ENCODE measurements at regions not wholly inside any gene's neighbourhood (a gene's known extent, or its start where the extent isn't known, plus 50 kb on each side); places are given as distances from the start of the nearest gene placed in this dataset.
A peak's percentile ranks its signal among the peaks of the same experiment; 100 is the strongest.

GRCh38 chr2:160989778-160990177 is 170.4 kb upstream of the TANK start:
- TF ChIP-seq CTCF (IDR thresholded peaks at IDR 0.05; ENCODE audit: low read depth, low read length, missing control alignments), result no peak
- DNase-seq, result no peak
- no peaks in the 10 kb centered on the region for H3K27me3 ChIP-seq (replicated peaks)
- H3K27ac ChIP-seq, result no peak overlapping the region
- no peaks in the 10 kb centered on the region for H3K36me3 ChIP-seq (replicated peaks)
- no peak overlapping the region for H3K4me3 ChIP-seq (ENCODE audit: low read depth, low read length)
- in situ Hi-C loops (cut with HindIII; ENCODE audit: low pct_ligation_motif_present, low sequenced_read_pairs), result no loop called here

DNA sequence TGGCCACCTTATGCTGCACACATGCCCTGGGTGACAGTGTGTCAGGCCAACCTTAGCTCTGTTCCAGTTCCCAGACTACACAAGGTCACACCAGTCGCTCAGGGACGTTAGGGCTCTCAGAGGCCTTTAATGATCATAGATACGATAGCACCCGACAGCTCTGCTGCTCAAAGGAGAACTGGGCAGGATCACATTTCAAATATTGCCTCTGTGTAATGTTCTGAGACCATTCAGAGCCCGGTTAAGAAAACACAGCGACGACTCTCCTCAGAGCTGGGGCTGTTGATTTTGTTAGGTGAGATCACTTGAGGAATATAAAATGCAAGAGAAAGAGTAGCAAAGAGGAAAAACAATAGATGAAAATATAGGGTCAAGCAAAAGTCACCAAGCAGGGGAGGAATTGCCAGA is 166.6 kb upstream of the TANK start:
- in situ Hi-C loops (cut with HindIII; ENCODE audit: low pct_ligation_motif_present, low sequenced_read_pairs), result no loop called here
- Histone ChIP-seq H3K27me3 (replicated peaks) (no peaks in the 10 kb centered on the region), H3K4me3 (ENCODE audit: low read depth, low read length) (no peak overlapping the region), H3K27ac (no peak overlapping the region), H3K36me3 (replicated peaks) (no peaks in the 10 kb centered on the region)
- peak; percentile 21 for DNase-seq
- no peak for TF ChIP-seq CTCF (IDR thresholded peaks at IDR 0.05; ENCODE audit: low read depth, low read length, missing control alignments)

GRCh38 chr2:160994141-160995002 is 165.9 kb upstream of the TANK start:
- Histone ChIP-seq H3K4me3 (ENCODE audit: low read depth, low read length) (no peak overlapping the region), H3K27me3 (replicated peaks) (no peaks in the 10 kb centered on the region), H3K36me3 (replicated peaks) (no peaks in the 10 kb centered on the region), H3K27ac (peak overlapping the region; percentile 26)
- in situ Hi-C loops (cut with HindIII; ENCODE audit: low pct_ligation_motif_present, low sequenced_read_pairs), result no loop called here
- peak; percentile 78 for TF ChIP-seq CTCF (IDR thresholded peaks at IDR 0.05; ENCODE audit: low read depth, low read length, missing control alignments)
- peak; percentile 90 for DNase-seq

GRCh38 chr2:160996584-160996983 is 163.6 kb upstream of the TANK start:
- TF ChIP-seq CTCF (IDR thresholded peaks at IDR 0.05; ENCODE audit: low read depth, low read length, missing control alignments), result no peak
- no peak for DNase-seq
- Histone ChIP-seq H3K4me3 (ENCODE audit: low read depth, low read length) (no peak overlapping the region), H3K36me3 (replicated peaks) (no peaks in the 10 kb centered on the region), H3K27ac (no peak overlapping the region), H3K27me3 (replicated peaks) (no peaks in the 10 kb centered on the region)
- in situ Hi-C loops (cut with HindIII; ENCODE audit: low pct_ligation_motif_present, low sequenced_read_pairs), result no loop called here

GRCh38 chr2:161004379-161004778 is 155.8 kb upstream of the TANK start:
- Histone ChIP-seq H3K36me3 (replicated peaks) (no peaks in the 10 kb centered on the region), H3K4me3 (ENCODE audit: low read depth, low read length) (no peak overlapping the region), H3K27ac (no peak overlapping the region), H3K27me3 (replicated peaks) (no peaks in the 10 kb centered on the region)
- peak; percentile 15 for DNase-seq
- in situ Hi-C loops (cut with HindIII; ENCODE audit: low pct_ligation_motif_present, low sequenced_read_pairs), result no loop called here
- TF ChIP-seq CTCF (IDR thresholded peaks at IDR 0.05; ENCODE audit: low read depth, low read length, missing control alignments), result peak; percentile 58

DNA sequence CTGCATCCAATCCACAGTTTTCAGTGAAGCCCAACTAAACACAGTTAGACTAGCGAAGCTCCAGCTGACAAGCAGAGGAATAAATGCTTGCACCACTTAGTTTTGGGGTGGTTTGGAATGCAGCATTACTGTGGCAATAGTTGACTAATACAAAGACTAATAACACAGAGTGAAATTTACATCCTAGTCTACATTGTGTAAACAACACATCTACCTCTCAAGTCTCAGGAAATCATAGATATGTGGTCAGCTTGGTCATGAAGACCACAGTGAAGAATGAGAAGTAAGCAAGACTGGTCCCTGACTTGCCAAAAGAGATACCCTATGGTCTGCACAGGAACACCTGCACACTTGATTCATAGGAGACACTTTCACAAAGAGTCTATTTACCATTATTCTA is 155.1 kb upstream of the TANK start:
- no peak for TF ChIP-seq CTCF (IDR thresholded peaks at IDR 0.05; ENCODE audit: low read depth, low read length, missing control alignments)
- DNase-seq, result no peak
- no peaks in the 10 kb centered on the region for H3K36me3 ChIP-seq (replicated peaks)
- H3K4me3 ChIP-seq (ENCODE audit: low read depth, low read length), result no peak overlapping the region
- in situ Hi-C loops (cut with HindIII; ENCODE audit: low pct_ligation_motif_present, low sequenced_read_pairs), result no loop called here
- H3K27me3 ChIP-seq (replicated peaks), result no peaks in the 10 kb centered on the region
- H3K27ac ChIP-seq, result no peak overlapping the region
